IMR-90 (cell line): ENCODE measurements at regions not wholly inside any gene's neighbourhood (a gene's known extent, or its start where the extent isn't known, plus 50 kb on each side); places are given as distances from the start of the nearest gene placed in this dataset.
A peak's percentile ranks its signal among the peaks of the same experiment; 100 is the strongest.

Source experiments
- ATAC-seq: fragments of 200-7000 bp; cut with Tn5 transposase; 2 replicates; pipeline ENCODE4 v1.9.1; 2020; ENCODE audit warnings: low read depth, mild to moderate bottlenecking, moderate library complexity
- BruUV-seq: library from RNA; stranded (reverse); fragments of 400-500 nt; replicated peaks from 2 replicates; lab custom pipeline; 2021; lab: Mats Ljungman, UMichigan
- CTCF ChIA-PET: fragments of 300-600 bp; formaldehyde crosslinking; extraction: SDS; loops from one replicate; lab custom pipeline; 2021; ENCODE audit warnings: antibody characterized with exemption; lab: Yijun Ruan, JAX
- POLR2A ChIA-PET: fragments of 300-600 bp; sonication (Branson Sonifier 250); formaldehyde crosslinking; loops from one replicate; lab custom pipeline; 2022; ENCODE audit warnings: antibody characterized with exemption; ENCODE audit not compliant: unreplicated experiment; lab: Charles Lee
- DNase-seq: peaks from one replicate; pipeline ENCODE4 v3.0.0; 2013
- H2AFZ ChIP-seq: replicated peaks from 2 replicates; pipeline ENCODE3; 2013; ENCODE audit warnings: low read length, mild to moderate bottlenecking; ENCODE audit not compliant: poor library complexity
- H2AK5ac ChIP-seq: 2 replicates; pipeline ENCODE4 v1.6.1; 2013; ENCODE audit warnings: low read depth, low read length, inconsistent platforms
- H2AK9ac ChIP-seq: replicated peaks from 2 replicates; pipeline ENCODE3; 2013; ENCODE audit warnings: mild to moderate bottlenecking, low read depth, low read length, moderate library complexity; ENCODE audit not compliant: poor library complexity
- H2BK120ac ChIP-seq: 2 replicates; pipeline ENCODE4 v1.6.1; 2013; ENCODE audit warnings: low read depth, low read length, inconsistent platforms
- H2BK15ac ChIP-seq: 3 replicates; pipeline ENCODE4 v1.6.1; 2013; ENCODE audit warnings: low read depth, low read length, inconsistent platforms
- H2BK20ac ChIP-seq: 2 replicates; pipeline ENCODE4 v1.6.1; 2013; ENCODE audit warnings: low read depth, mild to moderate bottlenecking, inconsistent platforms, low read length, moderate library complexity
- H2BK5ac ChIP-seq: 2 replicates; pipeline ENCODE4 v1.6.1; 2013; ENCODE audit warnings: mild to moderate bottlenecking, low read depth, low read length, inconsistent platforms; ENCODE audit not compliant: poor library complexity, severe bottlenecking
- H3K14ac ChIP-seq: replicated peaks from 2 replicates; pipeline ENCODE4 v1.6.1; 2013; ENCODE audit warnings: low read depth, low read length, inconsistent platforms
- H3K18ac ChIP-seq: 2 replicates; pipeline ENCODE4 v1.6.1; 2013; ENCODE audit warnings: low read depth, low read length, control low read depth
- H3K23ac ChIP-seq: 2 replicates; pipeline ENCODE4 v1.6.1; 2013; ENCODE audit warnings: low read depth, low read length, inconsistent platforms
- H3K27ac ChIP-seq: 2 replicates; pipeline ENCODE4 v1.5.1; 2013; ENCODE audit warnings: mild to moderate bottlenecking, control low read depth, low read length; ENCODE audit not compliant: insufficient read depth
- H3K27me3 ChIP-seq: 2 replicates; pipeline ENCODE4 v1.6.1; 2013; ENCODE audit warnings: low read length; ENCODE audit not compliant: control insufficient read depth, insufficient read depth
- H3K36me3 ChIP-seq: 2 replicates; pipeline ENCODE4 v1.6.1; 2013; ENCODE audit warnings: low read length, mixed read lengths; ENCODE audit not compliant: control insufficient read depth, insufficient read depth
- H3K4ac ChIP-seq: 2 replicates; pipeline ENCODE4 v1.6.1; 2013; ENCODE audit warnings: low read depth, low read length, inconsistent platforms
- H3K4me1 ChIP-seq: 2 replicates; pipeline ENCODE4 v1.6.1; 2013; ENCODE audit warnings: low read length, mixed read lengths; ENCODE audit not compliant: control insufficient read depth, insufficient read depth
- H3K4me2 ChIP-seq: 2 replicates; pipeline ENCODE4 v1.6.1; 2013; ENCODE audit warnings: low read depth, mild to moderate bottlenecking, control low read depth, low read length, moderate library complexity
- H3K4me3 ChIP-seq: 2 replicates; pipeline ENCODE4 v1.5.1; 2013; ENCODE audit warnings: low read depth, mild to moderate bottlenecking, control low read depth, low read length, moderate library complexity; ENCODE audit not compliant: insufficient read depth
- H3K56ac ChIP-seq: 2 replicates; pipeline ENCODE4 v1.6.1; 2013; ENCODE audit warnings: low read length, inconsistent platforms; ENCODE audit not compliant: insufficient read depth; ENCODE audit errors: extremely low read depth
- H3K79me1 ChIP-seq, 2 experiments: 2 replicates each; pipeline ENCODE4 v1.6.1; 2013; ENCODE audit warnings: low read length in 2 of 2, inconsistent platforms in 1 of 2, low read depth in 1 of 2
- H3K9ac ChIP-seq: 2 replicates; pipeline ENCODE4 v1.6.1; 2013; ENCODE audit warnings: low read depth, low read length, control low read depth
- H3K9me1 ChIP-seq: 2 replicates; pipeline ENCODE4 v1.6.1; 2013; ENCODE audit warnings: low read length, inconsistent platforms; ENCODE audit not compliant: insufficient read depth
- H3K9me3 ChIP-seq: 2 replicates; pipeline ENCODE4 v1.6.1; 2013; ENCODE audit warnings: low read length; ENCODE audit not compliant: control insufficient read depth, insufficient read depth
- H4K20me1 ChIP-seq: 2 replicates; pipeline ENCODE4 v1.6.1; 2013; ENCODE audit warnings: low read length, inconsistent platforms; ENCODE audit not compliant: insufficient read depth
- H4K5ac ChIP-seq: 2 replicates; pipeline ENCODE4 v1.6.1; 2013; ENCODE audit warnings: mild to moderate bottlenecking, low read depth, low read length, control low read depth
- H4K8ac ChIP-seq, 2 experiments: 2 replicates each; pipeline ENCODE4 v1.6.1; 2013; ENCODE audit warnings: low read depth in 2 of 2, low read length in 2 of 2, control low read depth in 1 of 2, inconsistent platforms in 1 of 2
- H4K91ac ChIP-seq: 2 replicates; pipeline ENCODE4 v1.6.1; 2013; ENCODE audit warnings: low read depth, low read length, inconsistent platforms; ENCODE audit not compliant: insufficient read depth
- BHLHE40 ChIP-seq: fragments of 150-350 bp; IDR thresholded peaks from 2 replicates; pipeline ENCODE4 v1.6.1; 2016; ENCODE audit warnings: mild to moderate bottlenecking, low read depth, low read length
- CHD1 ChIP-seq: IDR thresholded peaks from 2 replicates; pipeline ENCODE4 v1.6.1; 2012; ENCODE audit warnings: low read depth, low read length, improper control_type of control experiment
- CTCF ChIP-seq: conservative IDR thresholded peaks from 2 replicates; pipeline ENCODE4 v1.5.1; 2012; ENCODE audit warnings: mild to moderate bottlenecking, low read depth, low read length, improper control_type of control experiment
- FOS ChIP-seq: fragments of 150-350 bp; IDR thresholded peaks from 2 replicates; pipeline ENCODE4 v1.6.1; 2016; ENCODE audit warnings: low read depth, low read length
- MAFK ChIP-seq: IDR thresholded peaks from 2 replicates; pipeline ENCODE4 v1.6.1; 2012; ENCODE audit warnings: low read depth, low read length, improper control_type of control experiment
- MAZ ChIP-seq: IDR thresholded peaks from 2 replicates; pipeline ENCODE4 v1.6.1; 2012; ENCODE audit warnings: low read depth, mild to moderate bottlenecking, low read length, improper control_type of control experiment, moderate library complexity, borderline replicate concordance
- NFE2L2 ChIP-seq: fragments of 150-350 bp; IDR thresholded peaks from 2 replicates; pipeline ENCODE4 v1.6.1; 2016; ENCODE audit warnings: low read depth, mild to moderate bottlenecking, low read length
- RAD21 ChIP-seq: IDR thresholded peaks from 2 replicates; pipeline ENCODE4 v1.6.1; 2012; ENCODE audit warnings: low read length, improper control_type of control experiment
- WGBS, 2 experiments: methylation state at CpG; one replicate each; pipeline versions ENCODE4 v1.1.5 to v1.1.7; 2013; ENCODE audit warnings: missing lambda C conversion rate in 2 of 2; ENCODE audit not compliant: insufficient read length in 1 of 2; ENCODE audit errors: extremely low coverage in 2 of 2; 5-methylcytosine and 5-hydroxymethylcytosine counted together
- dilution Hi-C: fragments of 300-500 bp; cut with HindIII; formaldehyde crosslinking; loops from one replicate; pipeline ENCODE4 v1.14.3; 2018; ENCODE audit warnings: low sequenced_read_pairs; ENCODE audit not compliant: unreplicated experiment
- in situ Hi-C: fragments of 300-500 bp; cut with MboI; formaldehyde crosslinking; loops from 3 replicates; pipeline ENCODE4 v1.14.3; 2019; ENCODE audit warnings: low sequenced_read_pairs, inconsistent platforms, mixed read lengths
- intact Hi-C: fragments of 100-400 bp; cut with micrococcal nuclease; formaldehyde crosslinking; loops from 2 replicates; pipeline ENCODE4 v1.10.0; 2022

GRCh38 chr10:113326160-113327111 lies 226.4 kb upstream of the HABP2 start:
- Histone ChIP-seq H3K4ac (no peak overlapping the region), H2AK5ac (no peak overlapping the region), H3K27ac (no peak overlapping the region), H2AFZ (no peak overlapping the region), H3K27me3 (peaks cover 10% of the 10 kb centered on the region), H2BK5ac (no peak overlapping the region), H4K20me1 (no peaks in the 10 kb centered on the region), H4K91ac (no peak overlapping the region), H3K9me3 (no peaks in the 10 kb centered on the region), H2BK120ac (no peak overlapping the region), H3K56ac (no peak overlapping the region), H4K5ac (no peak overlapping the region), H3K4me3 (no peak overlapping the region), H3K4me1 (peaks cover 5% of the 10 kb centered on the region; the same call in 1 of the 2 replicates), H3K9me1 (no peaks in the 10 kb centered on the region), H2AK9ac (no peak overlapping the region), H4K8ac (no peak overlapping the region), H2BK20ac (no peak overlapping the region), H3K36me3 (no peaks in the 10 kb centered on the region), H3K79me1 (no peaks in the 10 kb centered on the region), H3K18ac (no peak overlapping the region), H3K14ac (no peak overlapping the region), H3K23ac (no peak overlapping the region), H3K4me2 (no peak overlapping the region), H2BK15ac (no peak overlapping the region), H3K9ac (no peak overlapping the region)
- intact Hi-C loops, result no loop called here
- ATAC-seq (peak; percentile 52), DNase-seq (peak; percentile 81)
- in situ Hi-C loops, result no loop called here
- ChIA-PET CTCF (interaction anchor here (0.5 kb wide), 1 partner anchor 200 kb away, joined by 3 read pairs; no protein-coding TSS in a partner anchor), POLR2A (no interaction called here)
- dilution Hi-C loops, result no loop called here
- no TSS peak for BruUV-seq
- peak; percentile 21; the same call in 1 of the 2 replicates for TF ChIP-seq MAFK
- peak; percentile 80 for TF ChIP-seq BHLHE40
- no peak for TF ChIP-seq RAD21
- peak; percentile 88 for TF ChIP-seq FOS
- TF ChIP-seq CHD1, result no peak
- peak; percentile 73 for TF ChIP-seq NFE2L2
- TF ChIP-seq CTCF, result 0 out of 2 replicates have a peak, but pooled peaks have one; percentile 2
- no peak for TF ChIP-seq MAZ
- 81% methylated on average over 2 of the region's 5 CpGs; no CpG with 5 or more reads in 1 of the 2 experiments for WGBS, 2 experiments
